K562 (cell line): ENCODE measurements at regions not wholly inside any gene's neighbourhood (a gene's known extent, or its start where the extent isn't known, plus 50 kb on each side); places are given as distances from the start of the nearest gene placed in this dataset.

Experiments used
- AFF1 ChIP-seq, 2 experiments: fragments of 450-650 bp; IDR thresholded peaks; 2 replicates each; pipeline ENCODE4 v1.6.1; 2018; ENCODE audit warnings: mild to moderate bottlenecking in 2 of 2, low read depth in 1 of 2; ENCODE audit not compliant: partially characterized antibody in 2 of 2
- BACH1 ChIP-seq: fragments of 200-800 bp; sonication (Bioruptor generic); IDR thresholded peaks from 2 replicates; pipeline ENCODE4 v1.6.1; 2016; ENCODE audit warnings: missing genetic modification characterization, missing compliant biosample characterization
- HSF4 ChIP-seq: fragments of 250-450 bp; sonication (Bioruptor Pico); IDR thresholded peaks from 2 replicates; pipeline ENCODE4 v2.1.2; 2022; ENCODE audit warnings: mild to moderate bottlenecking, moderate library complexity, borderline replicate concordance
- POLR2AphosphoS2 ChIP-seq: IDR thresholded peaks from 2 replicates; pipeline ENCODE4 v1.6.1; 2012; ENCODE audit warnings: low read length, improper control_type of control experiment
- SUPT5H ChIP-seq: fragments of 450-650 bp; IDR thresholded peaks from 2 replicates; pipeline ENCODE4 v1.6.1; 2016
- TCF3 ChIP-seq: sonication (generic); formaldehyde crosslinking; IDR thresholded peaks from 2 replicates; pipeline ENCODE4 v1.4.0; 2020; ENCODE audit warnings: mild to moderate bottlenecking, missing genetic modification reagents
- TF ChIP-seq, protein P1 (sequence below): sonication (generic); formaldehyde crosslinking; IDR thresholded peaks from 2 replicates; pipeline ENCODE4 v1.8.0; 2022; ENCODE audit warnings: mild to moderate bottlenecking, missing genetic modification reagents, borderline replicate concordance

DNA sequence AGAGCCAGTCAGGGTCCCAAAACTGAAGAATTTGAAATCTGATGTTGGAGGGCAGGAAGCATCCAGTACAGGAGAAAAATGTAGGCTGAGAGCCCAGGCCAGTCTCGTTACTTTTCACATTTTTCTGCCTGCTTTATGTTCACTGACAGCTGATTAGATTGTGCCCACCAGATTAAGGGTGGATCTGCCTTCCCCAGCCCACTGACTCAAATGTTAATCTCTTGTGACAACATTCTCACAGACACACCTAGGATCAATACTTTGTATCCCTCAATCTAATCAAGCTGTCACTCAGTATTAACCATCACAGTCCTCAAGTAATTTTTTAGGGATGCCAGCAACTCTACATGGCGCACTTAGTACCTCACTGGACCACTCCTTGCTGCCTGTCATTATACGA is 1345.3 kb downstream of the FAM181B start (continued):
- TF ChIP-seq AFF1 (IDR thresholded peaks at IDR 0.05; ENCODE audit: low read depth in 1 of 2, partially characterized antibody in 2 of 2), result no peak
- TF ChIP-seq SUPT5H, result no peak
- no peak for TF ChIP-seq TCF3 (CRISPR knock-in tag)
- TF ChIP-seq POLR2AphosphoS2, result no peak
- no peak for TF ChIP-seq BACH1
- TF ChIP-seq, protein P1, sequence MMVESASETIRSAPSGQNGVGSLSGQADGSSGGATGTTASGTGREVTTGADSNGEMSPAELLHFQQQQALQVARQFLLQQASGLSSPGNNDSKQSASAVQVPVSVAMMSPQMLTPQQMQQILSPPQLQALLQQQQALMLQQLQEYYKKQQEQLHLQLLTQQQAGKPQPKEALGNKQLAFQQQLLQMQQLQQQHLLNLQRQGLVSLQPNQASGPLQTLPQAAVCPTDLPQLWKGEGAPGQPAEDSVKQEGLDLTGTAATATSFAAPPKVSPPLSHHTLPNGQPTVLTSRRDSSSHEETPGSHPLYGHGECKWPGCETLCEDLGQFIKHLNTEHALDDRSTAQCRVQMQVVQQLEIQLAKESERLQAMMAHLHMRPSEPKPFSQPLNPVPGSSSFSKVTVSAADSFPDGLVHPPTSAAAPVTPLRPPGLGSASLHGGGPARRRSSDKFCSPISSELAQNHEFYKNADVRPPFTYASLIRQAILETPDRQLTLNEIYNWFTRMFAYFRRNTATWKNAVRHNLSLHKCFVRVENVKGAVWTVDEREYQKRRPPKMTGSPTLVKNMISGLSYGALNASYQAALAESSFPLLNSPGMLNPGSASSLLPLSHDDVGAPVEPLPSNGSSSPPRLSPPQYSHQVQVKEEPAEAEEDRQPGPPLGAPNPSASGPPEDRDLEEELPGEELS (CRISPR knock-in tag), result no peak
- TF ChIP-seq HSF4, result no peak
